ENCODE measurements at regions not wholly inside any gene's neighbourhood (a gene's known extent, or its start where the extent isn't known, plus 50 kb on each side); places are given as distances from the start of the nearest gene placed in this dataset.

GRCh38 chr1:162997499-162998285 is 71.5 kb upstream of the RGS4 start:
- Histone ChIP-seq H3K9ac (ENCODE audit: extremely low read depth, insufficient read length, low read length) (no peak overlapping the region), H2BK5ac (ENCODE audit: insufficient read length, low read length) (no peak overlapping the region), H2BK15ac (ENCODE audit: low read depth, low read length) (no peak overlapping the region), H3K79me2 (ENCODE audit: insufficient read depth, low read length) (no peaks in the 10 kb centered on the region), H2BK120ac (ENCODE audit: low read depth, low read length, poor library complexity, severe bottlenecking) (no peak overlapping the region), H3K27me3 (ENCODE audit: insufficient read depth, low read length) (no peaks in the 10 kb centered on the region), H3K23me2 (ENCODE audit: insufficient read length, low read depth, low read length, poor library complexity, severe bottlenecking) (no peaks in the 10 kb centered on the region), H3K4ac (ENCODE audit: low read depth, low read length) (no peak overlapping the region), H4K20me1 (ENCODE audit: control insufficient read depth, insufficient read depth, insufficient read length) (no peaks in the 10 kb centered on the region), H2BK20ac (ENCODE audit: low read depth, low read length, poor library complexity, severe bottlenecking) (no peak overlapping the region), H3K4me2 (ENCODE audit: insufficient read depth, insufficient read length, low read length) (no peak overlapping the region), H3K79me1 (ENCODE audit: insufficient read depth, low read depth, low read length, poor library complexity, severe bottlenecking) (no peaks in the 10 kb centered on the region), H4K91ac (ENCODE audit: insufficient read length, low read depth, low read length) (no peak overlapping the region), H3K14ac (ENCODE audit: insufficient read depth, low read length) (no peak overlapping the region), H3T11ph (ENCODE audit: low read length) (no peak overlapping the region), H3K23ac (ENCODE audit: insufficient read length, low read depth, low read length) (no peak overlapping the region), H3K27ac (ENCODE audit: insufficient read length, low read depth, low read length) (no peak overlapping the region), H3K4me1 (ENCODE audit: insufficient read depth, low read length) (no peaks in the 10 kb centered on the region), H4K5ac (ENCODE audit: insufficient read length, low read depth, low read length) (no peak overlapping the region), H2AFZ (ENCODE audit: low read length) (no peak overlapping the region), H3K9me3 (ENCODE audit: control insufficient read depth, low read depth, low read length) (no peaks in the 10 kb centered on the region), H2BK12ac (ENCODE audit: insufficient read length, low read depth, low read length) (no peak overlapping the region), H2AK5ac (ENCODE audit: insufficient read length, low read length) (no peak overlapping the region), H3K56ac (ENCODE audit: insufficient read length, low read depth, low read length) (no peak overlapping the region), H4K8ac (replicated peaks; ENCODE audit: insufficient read length, low read depth, low read length) (no peak overlapping the region), H3K18ac (ENCODE audit: insufficient read length, low read depth, low read length) (no peak overlapping the region)
- H3K36me3 Mint-ChIP-seq (ENCODE audit: insufficient read depth in 1 of 3, low read depth in 3 of 3): no peaks in the 10 kb centered on the region
- H3K4me3 Mint-ChIP-seq: no peak overlapping the region
- H3K4me1 Mint-ChIP-seq: no peaks in the 10 kb centered on the region
- H3K9me3 Mint-ChIP-seq: no peaks in the 10 kb centered on the region
- H3K27ac Mint-ChIP-seq: no peak overlapping the region
- no CpG with 5 or more reads among the region's 2 CpGs for WGBS (ENCODE audit: extremely low coverage, insufficient read length, low lambda C conversion rate)
- TF ChIP-seq CTCF (conservative IDR thresholded peaks at IDR 0.05): no peak
- no peaks in the 10 kb centered on the region for H3K27me3 Mint-ChIP-seq (ENCODE audit: low read depth)
- no peak for DNase-seq

Data from H9 (cell line).